RPMI8226 (cell line): ENCODE measurements at regions not wholly inside any gene's neighbourhood (a gene's known extent, or its start where the extent isn't known, plus 50 kb on each side); places are given as distances from the start of the nearest gene placed in this dataset.
A peak's percentile ranks its signal among the peaks of the same experiment; 100 is the strongest.
"Not testable (repeated sequence)": the region's sequence is repeated elsewhere in the genome, so short reads cannot be mapped to it uniquely, and the experiment has no call there.

Source experiments
- DNase-seq: peaks from one replicate; pipeline ENCODE4 v3.0.0-alpha.2; 2015

- no peak for DNase-seq
Measured at GRCh38 chr21:35510294-35510693, 461.2 kb upstream of the RUNX1 start.

- no peak for DNase-seq
Measured at GRCh38 chr21:35509001-35509704, 460.1 kb upstream of the RUNX1 start.

GRCh38 chr21:35508139-35508888, 459.2 kb upstream of the RUNX1 start:
- DNase-seq = peak; percentile 34

GRCh38 chr21:35507181-35507759, 458.2 kb upstream of the RUNX1 start:
- DNase-seq = no peak

GRCh38 chr21:35506771-35507170, 457.7 kb upstream of the RUNX1 start:
- DNase-seq = no peak

- DNase-seq = no peak
Measured at GRCh38 chr21:35506352-35506751, 457.2 kb upstream of the RUNX1 start.

- no peak for DNase-seq
Measured at GRCh38 chr21:35504951-35505466, 455.9 kb upstream of the RUNX1 start.

GRCh38 chr21:35504277-35504676, 455.2 kb upstream of the RUNX1 start:
- no peak for DNase-seq

- peak; percentile 19 for DNase-seq
Measured at GRCh38 chr21:35503671-35504070, 454.6 kb upstream of the RUNX1 start.

GRCh38 chr21:35502821-35503220, 453.7 kb upstream of the RUNX1 start:
- no peak for DNase-seq

GRCh38 chr21:35497522-35497921, 448.4 kb upstream of the RUNX1 start:
- DNase-seq = not testable (repeated sequence)

- no peak for DNase-seq
Measured at GRCh38 chr21:35491920-35492678, 443.0 kb upstream of the RUNX1 start.

- no peak for DNase-seq
Measured at GRCh38 chr21:35491114-35491513, 442.0 kb upstream of the RUNX1 start.

- DNase-seq = no peak
Measured at GRCh38 chr21:35489389-35489980, 440.4 kb upstream of the RUNX1 start.

GRCh38 chr21:35488946-35489345, 439.8 kb upstream of the RUNX1 start:
- DNase-seq = no peak

- DNase-seq = no peak
Measured at GRCh38 chr21:35485364-35485763, 436.3 kb upstream of the RUNX1 start.

- DNase-seq = no peak
Measured at GRCh38 chr21:35484851-35485250, 435.7 kb upstream of the RUNX1 start.

GRCh38 chr21:35484032-35484431, 434.9 kb upstream of the RUNX1 start:
- no peak for DNase-seq

GRCh38 chr21:35482933-35483662, 434.0 kb upstream of the RUNX1 start:
- DNase-seq = no peak

- no peak for DNase-seq
Measured at GRCh38 chr21:35482096-35482495, 433.0 kb upstream of the RUNX1 start.

GRCh38 chr21:35481005-35481404, 431.9 kb upstream of the RUNX1 start:
- DNase-seq = no peak

GRCh38 chr21:35479529-35479928, 430.4 kb upstream of the RUNX1 start:
- no peak for DNase-seq
